ENCODE measurements at regions not wholly inside any gene's neighbourhood (a gene's known extent, or its start where the extent isn't known, plus 50 kb on each side); places are given as distances from the start of the nearest gene placed in this dataset.

- TF ChIP-seq CREB1 (CRISPR knock-in tag; IDR thresholded peaks at IDR 0.05; ENCODE audit: low read depth) (no peak), ETS1 (IDR thresholded peaks at IDR 0.05) (no peak), REST (IDR thresholded peaks at IDR 0.05; ENCODE audit: unreplicated experiment) (no peak), EZH2 (IDR thresholded peaks at IDR 0.05; ENCODE audit: low read depth, unreplicated experiment) (no peak), ZNF331 (CRISPR knock-in tag; IDR thresholded peaks at IDR 0.05; ENCODE audit: low read depth) (no peak)
Measured at GRCh38 chr7:45246339-45246738, 88.7 kb downstream of the RAMP3 start (continued).

GRCh38 chr7:45252248-45252647, 94.7 kb downstream of the RAMP3 start:
- DNase-seq (ENCODE audit: low spot score), result no peak
- Mint-ChIP-seq H3K4me1 (no peaks in the 10 kb centered on the region), H3K27me3 (ENCODE audit: insufficient read depth, low read depth, poor library complexity) (peaks cover 1% of the 10 kb centered on the region), H3K4me3 (no peak overlapping the region), H3K27ac (no peak overlapping the region), H3K36me3 (ENCODE audit: low read depth) (no peaks in the 10 kb centered on the region), H3K9me3 (no peaks in the 10 kb centered on the region)
- ATAC-seq, result no peak
- H3K4me1 ChIP-seq (ENCODE audit: insufficient read depth), result no peaks in the 10 kb centered on the region
- no peak overlapping the region for H2AFZ ChIP-seq
- no peaks in the 10 kb centered on the region for H3K79me2 ChIP-seq (replicated peaks; ENCODE audit: insufficient read depth)
- H3K27me3 ChIP-seq (ENCODE audit: insufficient read depth), result no peaks in the 10 kb centered on the region
- no peak overlapping the region for H3K27ac ChIP-seq (ENCODE audit: low read depth)
- no peak overlapping the region for H3K4me3 ChIP-seq
- no peaks in the 10 kb centered on the region for H3K36me3 ChIP-seq (ENCODE audit: insufficient read depth)
- 0 out of 2 replicates have a peak, but pooled peaks cover 4% of the 10 kb centered on the region for H3K9me2 ChIP-seq (ENCODE audit: insufficient read depth)
- no peak overlapping the region for H3K4me2 ChIP-seq
- H3F3A ChIP-seq (replicated peaks; ENCODE audit: low read depth), result no peaks in the 10 kb centered on the region
- H4K20me1 ChIP-seq (replicated peaks; ENCODE audit: insufficient read depth), result no peaks in the 10 kb centered on the region
- no peak for TF ChIP-seq ZNF331 (CRISPR knock-in tag; IDR thresholded peaks at IDR 0.05; ENCODE audit: low read depth)
- no peak for TF ChIP-seq STAT1 (IDR thresholded peaks at IDR 0.05; ENCODE audit: unreplicated experiment)
- TF ChIP-seq ZNF462 (CRISPR knock-in tag; IDR thresholded peaks at IDR 0.05), result no peak
- no peak for TF ChIP-seq REST (IDR thresholded peaks at IDR 0.05; ENCODE audit: unreplicated experiment)
- no peak for TF ChIP-seq CREB1 (CRISPR knock-in tag; IDR thresholded peaks at IDR 0.05; ENCODE audit: low read depth)
- no peak for TF ChIP-seq POLR2AphosphoS5 (IDR thresholded peaks at IDR 0.05; ENCODE audit: low read depth)
- no peak for TF ChIP-seq JUNB (IDR thresholded peaks at IDR 0.05; ENCODE audit: unreplicated experiment)
- TF ChIP-seq ETS1 (IDR thresholded peaks at IDR 0.05), result no peak

Data from GM23338 (cell line).